GM18511 (cell line): ENCODE measurements at regions not wholly inside any gene's neighbourhood (a gene's known extent, or its start where the extent isn't known, plus 50 kb on each side); places are given as distances from the start of the nearest gene placed in this dataset.
A peak's percentile ranks its signal among the peaks of the same experiment; 100 is the strongest.

ENCODE experiments used
- ATAC-seq: cut with Tn5 transposase; IDR thresholded peaks from one replicate; pipeline ENCODE4 v1.9.1; 2021; ENCODE audit warnings: mild to moderate bottlenecking, moderate library complexity; ENCODE audit not compliant: unreplicated experiment

- peak; percentile 58 for ATAC-seq
Observed at GRCh38 chr9:115209601-115210306, 91.8 kb upstream of the TNC start.

GRCh38 chr9:115210699-115211098 is 92.7 kb upstream of the TNC start:
- no peak for ATAC-seq

- peak; percentile 67 for ATAC-seq
Observed at GRCh38 chr9:115211413-115212124, 93.6 kb upstream of the TNC start.

GRCh38 chr9:115212125-115212605 is 94.2 kb upstream of the TNC start:
- ATAC-seq: no peak

- ATAC-seq: no peak
Observed at GRCh38 chr9:115212832-115213231, 94.9 kb upstream of the TNC start.

GRCh38 chr9:115213818-115214334 is 95.9 kb upstream of the TNC start:
- no peak for ATAC-seq

- no peak for ATAC-seq
Observed at GRCh38 chr9:115216873-115217272, 98.9 kb upstream of the TNC start.

- ATAC-seq: no peak
Observed at GRCh38 chr9:115220319-115221005, 102.5 kb upstream of the TNC start.

- ATAC-seq: no peak
Observed at GRCh38 chr9:115223471-115223870, 105.5 kb upstream of the TNC start.

GRCh38 chr9:115225459-115226116 is 107.6 kb upstream of the TNC start:
- ATAC-seq: no peak

- no peak for ATAC-seq
Observed at GRCh38 chr9:115226152-115226551, 108.2 kb upstream of the TNC start.

- no peak for ATAC-seq
Observed at GRCh38 chr9:115229496-115229895, 111.5 kb upstream of the TNC start.

GRCh38 chr9:115230924-115231515 is 113.1 kb upstream of the TNC start:
- ATAC-seq: no peak

GRCh38 chr9:115232181-115232774 is 114.3 kb upstream of the TNC start:
- ATAC-seq: no peak

GRCh38 chr9:115234094-115234493 is 116.1 kb upstream of the TNC start:
- peak; percentile 94 for ATAC-seq

- no peak for ATAC-seq
Observed at GRCh38 chr9:115235221-115235620, 117.3 kb upstream of the TNC start.

GRCh38 chr9:115237385-115237998 is 119.5 kb upstream of the TNC start:
- ATAC-seq: no peak

- no peak for ATAC-seq
Observed at GRCh38 chr9:115240676-115241075, 122.7 kb upstream of the TNC start.

- ATAC-seq: no peak
Observed at GRCh38 chr9:115241641-115242040, 123.7 kb upstream of the TNC start.

GRCh38 chr9:115249488-115249887 is 131.5 kb upstream of the TNC start:
- ATAC-seq: no peak
